Prostate gland (tissue), 2 donors: ENCODE measurements at regions not wholly inside any gene's neighbourhood (a gene's known extent, or its start where the extent isn't known, plus 50 kb on each side); places are given as distances from the start of the nearest gene placed in this dataset.

Experiments used
- DNase-seq: peaks from one replicate; pipeline ENCODE4 v3.0.0-alpha.2; 2019; ENCODE audit warnings: low spot score
- H3K27ac ChIP-seq, 2 donors: fragments of 200-600 bp; sonication (generic); 2 replicates each; pipeline ENCODE4 v1.5.1; 2017 to 2019
- H3K27me3 ChIP-seq: fragments of 200-600 bp; sonication (generic); replicated peaks from 2 replicates; pipeline ENCODE4 v1.5.1; 2019; ENCODE audit not compliant: insufficient read depth
- H3K36me3 ChIP-seq, 2 donors: fragments of 200-600 bp; sonication (generic); 1 replicate in 1 of 2; 2 replicates in 1 of 2; pipeline versions ENCODE4 v1.5.1 to v1.8.1; 2017 to 2019
- H3K4me1 ChIP-seq: fragments of 200-600 bp; sonication (generic); replicated peaks from 2 replicates; pipeline ENCODE4 v1.5.1; 2019
- H3K4me3 ChIP-seq, 2 donors: fragments of 200-600 bp; sonication (generic); 2 replicates each; pipeline ENCODE4 v1.5.1; 2017 to 2019
- H3K9me3 ChIP-seq: fragments of 200-600 bp; sonication (generic); 2 replicates; pipeline ENCODE4 v1.5.1; 2017
- CTCF ChIP-seq, 4 experiments: fragments of 200-600 bp in 2 of 4; fragments of 450-650 bp in 2 of 4; sonication (generic) in 2 of 4; IDR thresholded peaks; 1 replicate in 3 of 4; 2 replicates in 1 of 4; pipeline ENCODE4 v1.5.1; 2016 to 2019; ENCODE audit warnings: antibody characterized with exemption in 4 of 4, mild to moderate bottlenecking in 2 of 4, moderate library complexity in 2 of 4
- POLR2A ChIP-seq: fragments of 450-650 bp; IDR thresholded peaks from one replicate; pipeline ENCODE4 v1.6.1; 2016; ENCODE audit warnings: antibody characterized with exemption, mild to moderate bottlenecking
- POLR2AphosphoS5 ChIP-seq: sonication (generic); formaldehyde crosslinking; IDR thresholded peaks from one replicate; pipeline ENCODE4 v1.6.1; 2017; ENCODE audit warnings: antibody characterized with exemption
- WGBS: methylation state at CpG from one replicate; pipeline ENCODE4 v1.1.5; 2018; 5-methylcytosine and 5-hydroxymethylcytosine counted together
- intact Hi-C: fragments of 100-400 bp; cut with DNase I; formaldehyde crosslinking; loops from one replicate; pipeline ENCODE4 v1.14.2; 2022

DNA sequence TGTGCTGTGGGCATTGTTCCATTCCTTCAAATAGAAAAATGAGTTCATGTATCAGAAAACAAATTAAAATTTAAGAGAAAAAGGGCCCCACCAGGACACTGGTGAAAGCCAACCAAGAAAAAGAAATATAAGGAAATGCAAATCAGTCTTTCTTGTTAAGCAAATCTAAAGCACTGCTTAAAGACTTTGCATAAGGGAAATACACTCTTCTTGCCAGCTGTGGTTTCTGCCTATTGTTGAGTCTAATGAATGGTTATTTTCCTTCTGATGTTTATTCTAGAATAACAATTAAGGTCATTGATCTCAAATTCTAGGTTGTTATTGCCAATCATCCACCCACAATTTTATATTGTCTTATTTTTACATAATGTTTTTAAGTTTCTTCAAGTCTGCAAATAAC lies 158.6 kb upstream of the SNX7 start:
- TF ChIP-seq POLR2A = no peak
- no peak for TF ChIP-seq POLR2AphosphoS5
- TF ChIP-seq CTCF (IDR thresholded peaks at IDR 0.05) = no peak
- no peaks in the 10 kb centered on the region for H3K36me3 ChIP-seq
- no peak for DNase-seq
- H3K27me3 ChIP-seq = no peaks in the 10 kb centered on the region
- no peaks in the 10 kb centered on the region for H3K4me1 ChIP-seq
- no peak overlapping the region for H3K4me3 ChIP-seq
- H3K9me3 ChIP-seq = no peaks in the 10 kb centered on the region
- H3K27ac ChIP-seq = no peak overlapping the region
- intact Hi-C loops = no loop called here

- no peak overlapping the region for H3K27ac ChIP-seq
- no peaks in the 10 kb centered on the region for H3K27me3 ChIP-seq
- H3K4me1 ChIP-seq = no peaks in the 10 kb centered on the region
- intact Hi-C loops = no loop called here
- 79% methylated on average over 2 of the region's 2 CpGs for WGBS
- no peaks in the 10 kb centered on the region for H3K9me3 ChIP-seq
- no peak overlapping the region for H3K4me3 ChIP-seq
- TF ChIP-seq POLR2AphosphoS5 (no peak), CTCF (IDR thresholded peaks at IDR 0.05) (no peak), POLR2A (no peak)
- H3K36me3 ChIP-seq = no peaks in the 10 kb centered on the region
- no peak for DNase-seq
Measured at GRCh38 chr1:98500324-98500723, 161.2 kb upstream of the SNX7 start.

DNA sequence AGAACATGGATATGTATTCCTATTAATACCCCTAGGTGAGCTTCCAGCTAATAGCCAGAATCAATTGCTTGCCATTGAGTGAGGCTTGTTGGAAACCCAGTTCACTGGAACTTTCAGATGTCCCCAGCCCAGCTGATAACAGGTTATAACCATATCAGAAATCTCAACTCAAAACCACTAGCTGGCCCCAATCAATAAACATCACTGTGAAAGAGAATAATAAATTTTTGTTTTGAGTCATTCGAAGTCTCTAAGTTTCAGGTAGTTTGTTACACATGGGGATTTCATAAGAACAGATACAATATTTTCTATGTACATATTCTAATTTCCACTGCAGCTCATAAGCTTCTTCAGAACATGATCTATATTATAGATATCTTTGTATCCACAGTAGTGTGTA lies 162.9 kb upstream of the SNX7 start:
- H3K36me3 ChIP-seq = no peaks in the 10 kb centered on the region
- 93% methylated on average over 1 of the region's 1 CpG for WGBS
- intact Hi-C loops = no loop called here
- no peak overlapping the region for H3K27ac ChIP-seq
- no peak for DNase-seq
- H3K27me3 ChIP-seq = no peaks in the 10 kb centered on the region
- no peak overlapping the region for H3K4me3 ChIP-seq
- H3K4me1 ChIP-seq = no peaks in the 10 kb centered on the region
- no peak for TF ChIP-seq POLR2AphosphoS5
- H3K9me3 ChIP-seq = no peaks in the 10 kb centered on the region

- Histone ChIP-seq H3K27ac (no peak overlapping the region), H3K4me1 (no peaks in the 10 kb centered on the region), H3K36me3 (no peaks in the 10 kb centered on the region), H3K27me3 (no peaks in the 10 kb centered on the region), H3K9me3 (no peaks in the 10 kb centered on the region), H3K4me3 (no peak overlapping the region)
- DNase-seq = no peak
- WGBS = 98% methylated on average over 2 of the region's 2 CpGs
- intact Hi-C loops = no loop called here
- TF ChIP-seq CTCF (IDR thresholded peaks at IDR 0.05) (no peak), POLR2AphosphoS5 (no peak), POLR2A (no peak)
Measured at GRCh38 chr1:98497497-98497896, 164.0 kb upstream of the SNX7 start.

- TF ChIP-seq POLR2AphosphoS5 (no peak), CTCF (IDR thresholded peaks at IDR 0.05) (no peak), POLR2A (no peak)
- Histone ChIP-seq H3K27me3 (no peaks in the 10 kb centered on the region), H3K27ac (no peak overlapping the region), H3K36me3 (no peaks in the 10 kb centered on the region), H3K4me1 (no peaks in the 10 kb centered on the region), H3K4me3 (no peak overlapping the region), H3K9me3 (no peaks in the 10 kb centered on the region)
- DNase-seq = no peak
- WGBS = 48% methylated on average over 2 of the region's 2 CpGs
- intact Hi-C loops = no loop called here
Measured at GRCh38 chr1:98496256-98496995, 165.1 kb upstream of the SNX7 start.
